ENCODE measurements at regions not wholly inside any gene's neighbourhood (a gene's known extent, or its start where the extent isn't known, plus 50 kb on each side); places are given as distances from the start of the nearest gene placed in this dataset.

- TF ChIP-seq CTCF (IDR thresholded peaks at IDR 0.05) (no peak), POLR2A (IDR thresholded peaks at IDR 0.05) (no peak)
These were observed 417.5 kb downstream of the RSL24D1 start for GRCh38 chr15:54779271-54779670.

Data from testis (tissue), 2 donors.